ENCODE measurements at regions not wholly inside any gene's neighbourhood (a gene's known extent, or its start where the extent isn't known, plus 50 kb on each side); places are given as distances from the start of the nearest gene placed in this dataset.

- no peaks in the 10 kb centered on the region for H3K27me3 ChIP-seq (ENCODE audit: insufficient read depth, low read length)
- H3K27ac ChIP-seq (ENCODE audit: low read depth, low read length): no peak overlapping the region
- H3K4me2 ChIP-seq (ENCODE audit: insufficient read depth, low read length): no peak overlapping the region
- H3K79me2 ChIP-seq (ENCODE audit: insufficient read depth, low read length): no peaks in the 10 kb centered on the region
- no peak overlapping the region for H3K4me3 ChIP-seq (ENCODE audit: insufficient read depth, low read length)
- DNase-seq (ENCODE audit: insufficient read length, low spot score, missing footprints): peak; percentile 97
- no peaks in the 10 kb centered on the region for H4K20me1 ChIP-seq (ENCODE audit: insufficient read depth, low read length)
- H3K4me1 ChIP-seq (ENCODE audit: insufficient read depth, low read length): no peaks in the 10 kb centered on the region
- TF ChIP-seq CTCF (IDR thresholded peaks at IDR 0.05; ENCODE audit: extremely low read depth, low read depth, low read length): peak; percentile 81
- H2AFZ ChIP-seq (ENCODE audit: low read length): peak overlapping the region; percentile 7
- no peaks in the 10 kb centered on the region for H3K9me3 ChIP-seq (ENCODE audit: low read depth, low read length)
- no peaks in the 10 kb centered on the region for H3K36me3 ChIP-seq (ENCODE audit: insufficient read depth, low read length)
Measured at GRCh38 chr9:90102292-90102901, 497.6 kb downstream of the GADD45G start.

GRCh38 chr9:90103771-90104170, 499.0 kb downstream of the GADD45G start:
- no peaks in the 10 kb centered on the region for H3K36me3 ChIP-seq (ENCODE audit: insufficient read depth, low read length)
- DNase-seq (ENCODE audit: insufficient read length, low spot score, missing footprints): no peak
- H3K4me3 ChIP-seq (ENCODE audit: insufficient read depth, low read length): no peak overlapping the region
- no peaks in the 10 kb centered on the region for H3K79me2 ChIP-seq (ENCODE audit: insufficient read depth, low read length)
- no peak for TF ChIP-seq CTCF (IDR thresholded peaks at IDR 0.05; ENCODE audit: extremely low read depth, low read depth, low read length)
- no peaks in the 10 kb centered on the region for H3K4me1 ChIP-seq (ENCODE audit: insufficient read depth, low read length)
- no peak overlapping the region for H2AFZ ChIP-seq (ENCODE audit: low read length)
- no peaks in the 10 kb centered on the region for H3K9me3 ChIP-seq (ENCODE audit: low read depth, low read length)
- H3K27me3 ChIP-seq (ENCODE audit: insufficient read depth, low read length): no peaks in the 10 kb centered on the region
- H3K27ac ChIP-seq (ENCODE audit: low read depth, low read length): no peak overlapping the region
- no peak overlapping the region for H3K4me2 ChIP-seq (ENCODE audit: insufficient read depth, low read length)
- H4K20me1 ChIP-seq (ENCODE audit: insufficient read depth, low read length): no peaks in the 10 kb centered on the region

GRCh38 chr9:90105773-90106172, 501.0 kb downstream of the GADD45G start:
- Histone ChIP-seq H3K4me3 (ENCODE audit: insufficient read depth, low read length) (no peak overlapping the region), H3K79me2 (ENCODE audit: insufficient read depth, low read length) (no peaks in the 10 kb centered on the region), H3K27me3 (ENCODE audit: insufficient read depth, low read length) (no peaks in the 10 kb centered on the region), H4K20me1 (ENCODE audit: insufficient read depth, low read length) (no peaks in the 10 kb centered on the region), H3K4me1 (ENCODE audit: insufficient read depth, low read length) (no peaks in the 10 kb centered on the region), H3K9me3 (ENCODE audit: low read depth, low read length) (no peaks in the 10 kb centered on the region), H3K36me3 (ENCODE audit: insufficient read depth, low read length) (no peaks in the 10 kb centered on the region), H3K27ac (ENCODE audit: low read depth, low read length) (no peak overlapping the region), H3K4me2 (ENCODE audit: insufficient read depth, low read length) (no peak overlapping the region), H2AFZ (ENCODE audit: low read length) (no peak overlapping the region)
- no peak for DNase-seq (ENCODE audit: insufficient read length, low spot score, missing footprints)
- no peak for TF ChIP-seq CTCF (IDR thresholded peaks at IDR 0.05; ENCODE audit: extremely low read depth, low read depth, low read length)

GRCh38 chr9:90107040-90107725, 502.4 kb downstream of the GADD45G start:
- no peak for DNase-seq (ENCODE audit: insufficient read length, low spot score, missing footprints)
- Histone ChIP-seq H3K4me1 (ENCODE audit: insufficient read depth, low read length) (no peaks in the 10 kb centered on the region), H4K20me1 (ENCODE audit: insufficient read depth, low read length) (no peaks in the 10 kb centered on the region), H3K4me3 (ENCODE audit: insufficient read depth, low read length) (no peak overlapping the region), H2AFZ (ENCODE audit: low read length) (no peak overlapping the region), H3K79me2 (ENCODE audit: insufficient read depth, low read length) (no peaks in the 10 kb centered on the region), H3K9me3 (ENCODE audit: low read depth, low read length) (no peaks in the 10 kb centered on the region), H3K4me2 (ENCODE audit: insufficient read depth, low read length) (no peak overlapping the region), H3K27me3 (ENCODE audit: insufficient read depth, low read length) (no peaks in the 10 kb centered on the region), H3K36me3 (ENCODE audit: insufficient read depth, low read length) (no peaks in the 10 kb centered on the region), H3K27ac (ENCODE audit: low read depth, low read length) (no peak overlapping the region)
- TF ChIP-seq CTCF (IDR thresholded peaks at IDR 0.05; ENCODE audit: extremely low read depth, low read depth, low read length): no peak
